ENCODE measurements at regions not wholly inside any gene's neighbourhood (a gene's known extent, or its start where the extent isn't known, plus 50 kb on each side); places are given as distances from the start of the nearest gene placed in this dataset.

- Mint-ChIP-seq H3K27me3 (ENCODE audit: low read depth) (no peaks in the 10 kb centered on the region), H3K4me3 (no peak overlapping the region), H3K9me3 (peaks cover 15% of the 10 kb centered on the region)
These were observed 208.0 kb upstream of the DEPDC1 start for GRCh38 chr1:68704800-68705443.

GRCh38 chr1:68705466-68705865, 208.6 kb upstream of the DEPDC1 start:
- Mint-ChIP-seq H3K27me3 (ENCODE audit: low read depth) (no peaks in the 10 kb centered on the region), H3K27ac (no peak overlapping the region), H3K36me3 (no peaks in the 10 kb centered on the region), H3K4me3 (no peak overlapping the region), H3K4me1 (no peaks in the 10 kb centered on the region), H3K9me3 (peaks cover 18% of the 10 kb centered on the region)
- DNase-seq (ENCODE audit: low spot score in 2 of 2, unreplicated experiment in 2 of 2): no peak
- TF ChIP-seq CTCF (IDR thresholded peaks at IDR 0.05; ENCODE audit: unreplicated experiment): no peak

More at GRCh38 chr1:68704800-68705443, 208.0 kb upstream of the DEPDC1 start:
- TF ChIP-seq CTCF (IDR thresholded peaks at IDR 0.05; ENCODE audit: unreplicated experiment): no peak
- no peaks in the 10 kb centered on the region for H3K36me3 Mint-ChIP-seq
- no peak overlapping the region for H3K27ac Mint-ChIP-seq
- no peak for DNase-seq (ENCODE audit: low spot score in 2 of 2, unreplicated experiment in 2 of 2)
- H3K4me1 Mint-ChIP-seq: no peaks in the 10 kb centered on the region

GRCh38 chr1:68706639-68707317, 209.9 kb upstream of the DEPDC1 start:
- Mint-ChIP-seq H3K27ac (no peak overlapping the region), H3K4me1 (no peaks in the 10 kb centered on the region), H3K36me3 (no peaks in the 10 kb centered on the region), H3K9me3 (peaks cover 25% of the 10 kb centered on the region), H3K4me3 (no peak overlapping the region), H3K27me3 (ENCODE audit: low read depth) (no peaks in the 10 kb centered on the region)
- no peak for DNase-seq (ENCODE audit: low spot score in 2 of 2, unreplicated experiment in 2 of 2)
- TF ChIP-seq CTCF (IDR thresholded peaks at IDR 0.05; ENCODE audit: unreplicated experiment): no peak

GRCh38 chr1:68717330-68717729, 220.4 kb upstream of the DEPDC1 start:
- Mint-ChIP-seq H3K4me3 (no peak overlapping the region), H3K27ac (no peak overlapping the region), H3K27me3 (ENCODE audit: low read depth) (no peaks in the 10 kb centered on the region), H3K9me3 (peaks cover 11% of the 10 kb centered on the region), H3K4me1 (no peaks in the 10 kb centered on the region), H3K36me3 (no peaks in the 10 kb centered on the region)
- TF ChIP-seq CTCF (IDR thresholded peaks at IDR 0.05; ENCODE audit: unreplicated experiment): no peak
- DNase-seq (ENCODE audit: low spot score in 2 of 2, unreplicated experiment in 2 of 2): no peak

- peaks cover 3% of the 10 kb centered on the region for H3K4me1 Mint-ChIP-seq
- DNase-seq (ENCODE audit: low spot score in 2 of 2, unreplicated experiment in 2 of 2): no peak
- TF ChIP-seq CTCF (IDR thresholded peaks at IDR 0.05; ENCODE audit: unreplicated experiment): no peak
- no peak overlapping the region for H3K4me3 Mint-ChIP-seq
- peaks cover 5% of the 10 kb centered on the region for H3K9me3 Mint-ChIP-seq
- H3K27ac Mint-ChIP-seq: no peak overlapping the region
- H3K36me3 Mint-ChIP-seq: no peaks in the 10 kb centered on the region
- H3K27me3 Mint-ChIP-seq (ENCODE audit: low read depth): no peaks in the 10 kb centered on the region
These were observed 223.6 kb upstream of the DEPDC1 start for GRCh38 chr1:68720476-68720875.

All from mesothelial cell of epicardium (in vitro differentiated cells).